Gastroesophageal sphincter (tissue), 3 donors: ENCODE measurements at regions not wholly inside any gene's neighbourhood (a gene's known extent, or its start where the extent isn't known, plus 50 kb on each side); places are given as distances from the start of the nearest gene placed in this dataset.

Experiments
- CTCF ChIP-seq, 4 experiments: fragments of 200-600 bp in 2 of 4; fragments of 450-650 bp in 2 of 4; sonication (generic) in 1 of 4; IDR thresholded peaks; one replicate each; pipeline ENCODE4 v1.5.1; 2017 to 2019; ENCODE audit warnings: antibody characterized with exemption in 4 of 4, mild to moderate bottlenecking in 2 of 4, moderate library complexity in 2 of 4
- EP300 ChIP-seq: sonication (generic); formaldehyde crosslinking; IDR thresholded peaks from one replicate; pipeline ENCODE4 v1.6.1; 2017; ENCODE audit warnings: antibody characterized with exemption, mild to moderate bottlenecking

GRCh38 chr9:108489567-108489966 lies 366.2 kb downstream of the ACTL7B start:
- TF ChIP-seq CTCF (IDR thresholded peaks at IDR 0.05) (no peak), EP300 (no peak)
